OCI-LY3 (cell line): ENCODE measurements at regions not wholly inside any gene's neighbourhood (a gene's known extent, or its start where the extent isn't known, plus 50 kb on each side); places are given as distances from the start of the nearest gene placed in this dataset.

ENCODE experiments used
- H2AFZ ChIP-seq: fragments of 200-600, 300-600 bp; shearing (Covaris generic); 2 replicates; pipeline ENCODE4 v1.6.0; 2014; ENCODE audit warnings: antibody characterized with exemption, low read depth, low read length
- H3K27ac ChIP-seq: fragments of 200-600, 300-600 bp; sonication (generic); 2 replicates; pipeline ENCODE4 v1.5.1; 2014; ENCODE audit warnings: mild to moderate bottlenecking, low read length, moderate library complexity, mixed read lengths
- H3K27me3 ChIP-seq: fragments of 200-600, 300-600 bp; sonication (generic); 2 replicates; pipeline ENCODE4 v1.6.1; 2014; ENCODE audit warnings: low read depth, low read length, mixed read lengths
- H3K36me3 ChIP-seq: fragments of 200-600, 300-600 bp; sonication (generic); replicated peaks from 2 replicates; pipeline ENCODE3; 2014; ENCODE audit warnings: low read depth, low read length, mixed read lengths
- H3K4me1 ChIP-seq: fragments of 300-600, 200-600 bp; sonication (generic); 2 replicates; pipeline ENCODE4 v1.6.1; 2014; ENCODE audit warnings: low read length, mixed read lengths
- H3K4me2 ChIP-seq: fragments of 200-600, 300-600 bp; sonication (generic); 2 replicates; pipeline ENCODE4 v1.6.1; 2014; ENCODE audit warnings: low read length, mixed read lengths
- H3K4me3 ChIP-seq: fragments of 300-600, 200-600 bp; sonication (generic); 2 replicates; pipeline ENCODE4 v1.5.1; 2014; ENCODE audit warnings: antibody characterized with exemption, mild to moderate bottlenecking, low read length, moderate library complexity
- H3K79me2 ChIP-seq: fragments of 300-600, 200-600 bp; shearing (Covaris generic); 2 replicates; pipeline ENCODE4 v1.6.1; 2014; ENCODE audit warnings: mild to moderate bottlenecking, low read length, mixed read lengths
- H3K9ac ChIP-seq: fragments of 300-600, 200-600 bp; shearing (Covaris generic); 2 replicates; pipeline ENCODE4 v1.6.0; 2014; ENCODE audit warnings: mild to moderate bottlenecking, low read length, moderate library complexity
- H3K9me3 ChIP-seq: fragments of 200-600, 300-600 bp; shearing (Covaris generic); 2 replicates; pipeline ENCODE4 v1.6.1; 2014; ENCODE audit warnings: low read length, mixed read lengths; ENCODE audit not compliant: insufficient read depth
- H4K20me1 ChIP-seq: fragments of 200-600, 300-600 bp; sonication (generic); 2 replicates; pipeline ENCODE4 v1.6.1; 2016; ENCODE audit warnings: low read length, mixed read lengths; ENCODE audit not compliant: insufficient read depth
- EZH2phosphoT487 ChIP-seq: fragments of 200-600 bp; shearing (Covaris generic); IDR thresholded peaks from 2 replicates; pipeline ENCODE4 v1.6.1; 2018; ENCODE audit warnings: antibody characterized with exemption, mixed run types, low read depth
- TF ChIP-seq, protein P1 (sequence below): fragments of 200-600, 300-600 bp; sonication (generic); IDR thresholded peaks from 2 replicates; pipeline ENCODE4 v1.5.1; 2014; ENCODE audit warnings: antibody characterized with exemption, low read length, low read depth

DNA sequence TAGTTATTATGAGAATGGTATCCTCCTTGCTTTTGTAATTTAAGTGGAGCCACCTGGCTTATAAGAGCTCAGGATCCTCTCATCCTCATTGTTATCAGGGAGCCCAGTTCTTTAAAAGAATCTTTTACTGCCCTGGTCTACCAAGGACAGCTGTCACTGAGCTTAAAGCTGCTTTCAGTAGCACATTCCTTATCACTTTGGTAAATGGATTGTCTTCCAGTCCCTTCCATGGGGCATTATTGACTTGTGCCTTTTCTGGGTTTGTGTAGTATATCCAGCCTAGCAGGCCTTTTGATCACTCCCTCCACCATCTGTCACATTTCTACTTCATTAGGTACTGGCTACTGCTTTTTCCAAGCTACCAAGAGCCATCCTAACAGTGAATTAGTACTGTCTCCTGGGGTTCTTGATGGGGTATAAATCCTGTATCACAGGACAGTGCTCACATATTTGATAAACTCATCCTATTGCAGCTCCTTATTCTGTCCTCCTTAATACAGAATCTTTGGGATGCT, 208.9 kb downstream of the TMEM26 start:
- no peak overlapping the region for H3K4me3 ChIP-seq
- no peaks in the 10 kb centered on the region for H3K36me3 ChIP-seq
- no peak for TF ChIP-seq EZH2phosphoT487
- TF ChIP-seq, protein P1, sequence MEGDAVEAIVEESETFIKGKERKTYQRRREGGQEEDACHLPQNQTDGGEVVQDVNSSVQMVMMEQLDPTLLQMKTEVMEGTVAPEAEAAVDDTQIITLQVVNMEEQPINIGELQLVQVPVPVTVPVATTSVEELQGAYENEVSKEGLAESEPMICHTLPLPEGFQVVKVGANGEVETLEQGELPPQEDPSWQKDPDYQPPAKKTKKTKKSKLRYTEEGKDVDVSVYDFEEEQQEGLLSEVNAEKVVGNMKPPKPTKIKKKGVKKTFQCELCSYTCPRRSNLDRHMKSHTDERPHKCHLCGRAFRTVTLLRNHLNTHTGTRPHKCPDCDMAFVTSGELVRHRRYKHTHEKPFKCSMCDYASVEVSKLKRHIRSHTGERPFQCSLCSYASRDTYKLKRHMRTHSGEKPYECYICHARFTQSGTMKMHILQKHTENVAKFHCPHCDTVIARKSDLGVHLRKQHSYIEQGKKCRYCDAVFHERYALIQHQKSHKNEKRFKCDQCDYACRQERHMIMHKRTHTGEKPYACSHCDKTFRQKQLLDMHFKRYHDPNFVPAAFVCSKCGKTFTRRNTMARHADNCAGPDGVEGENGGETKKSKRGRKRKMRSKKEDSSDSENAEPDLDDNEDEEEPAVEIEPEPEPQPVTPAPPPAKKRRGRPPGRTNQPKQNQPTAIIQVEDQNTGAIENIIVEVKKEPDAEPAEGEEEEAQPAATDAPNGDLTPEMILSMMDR = no peak
- H3K79me2 ChIP-seq = no peaks in the 10 kb centered on the region
- H3K9me3 ChIP-seq = no peaks in the 10 kb centered on the region
- no peak overlapping the region for H3K27ac ChIP-seq
- no peak overlapping the region for H3K4me2 ChIP-seq
- H3K27me3 ChIP-seq = no peaks in the 10 kb centered on the region
- H4K20me1 ChIP-seq = no peaks in the 10 kb centered on the region
- no peak overlapping the region for H2AFZ ChIP-seq
- H3K4me1 ChIP-seq = no peaks in the 10 kb centered on the region
- H3K9ac ChIP-seq = no peak overlapping the region

DNA sequence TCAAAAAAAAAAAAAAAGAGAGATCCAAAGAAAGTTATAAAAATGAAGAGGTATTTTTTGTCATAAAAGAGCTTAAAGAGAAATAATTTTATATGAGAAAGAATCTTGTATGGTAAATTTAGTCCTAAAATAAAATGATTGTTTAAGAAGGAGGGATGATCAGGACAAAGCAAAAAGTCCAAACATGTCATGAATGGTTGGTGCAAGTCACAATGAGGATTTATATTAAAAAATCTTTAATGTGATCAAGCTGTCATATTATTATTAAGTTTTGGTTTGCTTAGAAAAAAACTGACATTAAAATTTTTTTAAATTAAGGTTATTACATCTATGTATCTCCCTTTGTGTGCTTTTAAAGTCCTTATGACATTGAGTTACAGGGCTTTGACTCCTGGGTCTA, 220.4 kb downstream of the TMEM26 start:
- H3K27ac ChIP-seq = no peak overlapping the region
- no peak overlapping the region for H2AFZ ChIP-seq
- H3K9ac ChIP-seq = no peak overlapping the region
- no peaks in the 10 kb centered on the region for H3K79me2 ChIP-seq
- no peaks in the 10 kb centered on the region for H3K27me3 ChIP-seq
- no peaks in the 10 kb centered on the region for H3K9me3 ChIP-seq
- H3K4me3 ChIP-seq = no peak overlapping the region
- no peak overlapping the region for H3K4me2 ChIP-seq
- no peaks in the 10 kb centered on the region for H3K36me3 ChIP-seq
- TF ChIP-seq, protein P1 = no peak
- no peak for TF ChIP-seq EZH2phosphoT487
- H3K4me1 ChIP-seq = no peaks in the 10 kb centered on the region
- H4K20me1 ChIP-seq = no peaks in the 10 kb centered on the region

DNA sequence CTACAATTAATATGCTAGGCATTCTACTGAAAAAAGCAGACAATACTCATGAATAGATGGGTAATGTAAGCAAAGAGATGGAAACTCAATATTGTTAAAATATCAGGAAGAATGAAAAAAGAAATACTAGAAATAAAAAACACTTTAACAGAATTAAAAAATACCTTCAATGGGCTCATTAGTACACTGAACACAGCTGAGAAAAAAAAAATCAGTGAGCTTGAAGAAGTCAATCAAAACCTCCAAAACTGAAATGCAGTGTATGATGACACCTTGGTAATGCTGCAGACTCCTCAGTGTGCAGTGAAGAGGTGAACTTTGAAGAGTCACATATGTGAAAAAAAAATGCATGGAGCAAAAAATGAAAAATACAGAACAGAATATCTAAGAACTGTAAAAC, 227.2 kb downstream of the TMEM26 start:
- Histone ChIP-seq H3K36me3 (no peaks in the 10 kb centered on the region), H3K4me1 (no peaks in the 10 kb centered on the region), H2AFZ (no peak overlapping the region)

DNA sequence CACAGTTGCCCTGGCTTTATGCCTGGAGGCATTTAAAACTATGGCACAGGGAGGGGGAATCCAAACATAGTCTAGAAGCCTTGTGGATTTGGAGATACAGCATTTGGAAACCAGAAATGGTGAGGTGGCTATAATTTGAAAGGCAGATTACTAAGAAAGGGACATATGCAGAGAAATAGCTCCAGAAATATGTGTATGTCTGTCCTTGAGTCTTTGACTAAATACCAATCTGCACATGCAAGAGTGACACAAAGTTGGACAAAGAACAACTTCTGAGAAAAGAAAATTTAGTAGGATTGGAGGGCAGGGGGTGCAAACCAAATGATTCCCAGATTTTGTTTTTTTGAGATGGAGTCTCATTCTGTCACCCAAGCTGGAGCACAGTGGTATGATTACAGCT, 229.6 kb downstream of the TMEM26 start:
- Histone ChIP-seq H4K20me1 (no peaks in the 10 kb centered on the region), H3K4me2 (no peak overlapping the region), H2AFZ (no peak overlapping the region), H3K27ac (no peak overlapping the region), H3K36me3 (no peaks in the 10 kb centered on the region), H3K79me2 (no peaks in the 10 kb centered on the region), H3K9ac (no peak overlapping the region), H3K27me3 (no peaks in the 10 kb centered on the region), H3K9me3 (no peaks in the 10 kb centered on the region), H3K4me3 (no peak overlapping the region), H3K4me1 (no peaks in the 10 kb centered on the region)
- TF ChIP-seq EZH2phosphoT487 = no peak

More for the DNA sequence above, 227.2 kb downstream of the TMEM26 start:
- no peaks in the 10 kb centered on the region for H3K79me2 ChIP-seq
- no peak overlapping the region for H3K4me2 ChIP-seq
- no peaks in the 10 kb centered on the region for H4K20me1 ChIP-seq
- no peaks in the 10 kb centered on the region for H3K27me3 ChIP-seq
- H3K4me3 ChIP-seq = no peak overlapping the region
- no peak overlapping the region for H3K9ac ChIP-seq
- no peaks in the 10 kb centered on the region for H3K9me3 ChIP-seq
- no peak for TF ChIP-seq EZH2phosphoT487
- TF ChIP-seq, protein P1 = no peak
- H3K27ac ChIP-seq = no peak overlapping the region

DNA sequence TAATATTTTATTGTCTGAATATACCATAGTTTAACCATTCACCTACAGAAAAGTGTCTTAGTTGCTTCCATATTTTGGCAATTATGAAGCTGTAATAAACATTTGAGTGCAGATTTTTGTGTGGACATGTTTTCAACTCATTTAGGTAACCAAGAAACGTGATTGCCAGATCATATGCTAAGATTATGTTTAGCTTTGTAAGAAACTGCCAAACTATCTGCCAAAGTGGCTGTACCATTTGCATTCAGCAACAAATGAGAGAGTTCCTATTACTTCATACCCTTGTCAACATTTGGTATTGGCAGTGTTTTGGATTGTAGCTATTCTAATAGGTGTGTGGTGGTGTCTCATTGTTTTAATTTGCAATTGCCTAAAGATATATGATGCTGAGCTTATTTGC, 233.5 kb downstream of the TMEM26 start:
- H3K36me3 ChIP-seq = no peaks in the 10 kb centered on the region
- H3K4me3 ChIP-seq = no peak overlapping the region
- TF ChIP-seq EZH2phosphoT487 = no peak
- TF ChIP-seq, protein P1 = no peak

More for the DNA sequence above, 233.5 kb downstream of the TMEM26 start:
- H3K9ac ChIP-seq = no peak overlapping the region
- H3K4me2 ChIP-seq = no peak overlapping the region
- H3K27me3 ChIP-seq = no peaks in the 10 kb centered on the region
- no peaks in the 10 kb centered on the region for H3K4me1 ChIP-seq
- H3K9me3 ChIP-seq = no peaks in the 10 kb centered on the region
- H2AFZ ChIP-seq = no peak overlapping the region
- H3K27ac ChIP-seq = no peak overlapping the region
- H4K20me1 ChIP-seq = no peaks in the 10 kb centered on the region
- H3K79me2 ChIP-seq = no peaks in the 10 kb centered on the region
